GM12878 (cell line): ENCODE measurements at regions not wholly inside any gene's neighbourhood (a gene's known extent, or its start where the extent isn't known, plus 50 kb on each side); places are given as distances from the start of the nearest gene placed in this dataset.

Experiments
- BRCA1 ChIP-seq: IDR thresholded peaks from 2 replicates; pipeline ENCODE4 v1.6.1; 2011; ENCODE audit warnings: low read depth, low read length, improper control_type of control experiment
- CHD2 ChIP-seq: IDR thresholded peaks from 2 replicates; pipeline ENCODE4 v1.6.1; 2011; ENCODE audit warnings: low read depth, low read length, improper control_type of control experiment, borderline replicate concordance
- CREB1 ChIP-seq: IDR thresholded peaks from 2 replicates; pipeline ENCODE4 v1.6.1; 2012; ENCODE audit warnings: low read depth, mild to moderate bottlenecking, inconsistent platforms
- ETV6 ChIP-seq, 2 experiments: fragments of 450-650 bp in 1 of 2; IDR thresholded peaks in 1 of 2; conservative IDR thresholded peaks in 1 of 2; 2 replicates each; pipeline ENCODE4 v1.6.1; 2014; ENCODE audit warnings: antibody characterized with exemption in 1 of 2, borderline replicate concordance in 1 of 2, low read depth in 1 of 2, mild to moderate bottlenecking in 1 of 2, moderate library complexity in 1 of 2
- FOXM1 ChIP-seq: IDR thresholded peaks from 2 replicates; pipeline ENCODE4 v1.6.1; 2012; ENCODE audit warnings: low read depth, mild to moderate bottlenecking, inconsistent platforms, low read length, moderate library complexity
- HDAC6 ChIP-seq: fragments of 200-600 bp; sonication (generic); IDR thresholded peaks from one replicate; pipeline ENCODE4 v1.8.0; 2017; ENCODE audit warnings: antibody characterized with exemption; ENCODE audit not compliant: unreplicated experiment
- MYB ChIP-seq: fragments of 150-350 bp; IDR thresholded peaks from 2 replicates; pipeline ENCODE4 v1.6.1; 2014; ENCODE audit warnings: mild to moderate bottlenecking, low read depth, low read length, borderline replicate concordance
- NRF1 ChIP-seq: conservative IDR thresholded peaks from 2 replicates; pipeline ENCODE4 v1.6.1; 2011; ENCODE audit warnings: mild to moderate bottlenecking, low read depth, low read length, improper control_type of control experiment
- POLR2A ChIP-seq: IDR thresholded peaks from 2 replicates; pipeline ENCODE4 v1.6.1; 2011; ENCODE audit warnings: low read depth, mild to moderate bottlenecking, low read length
- RB1 ChIP-seq: fragments of 450-650 bp; formaldehyde crosslinking; IDR thresholded peaks from 2 replicates; pipeline ENCODE4 v1.6.1; 2017; ENCODE audit warnings: mild to moderate bottlenecking, borderline replicate concordance
- SMARCA5 ChIP-seq: fragments of 450-650 bp; IDR thresholded peaks from 2 replicates; pipeline ENCODE4 v1.6.1; 2017; ENCODE audit warnings: mild to moderate bottlenecking
- YBX1 ChIP-seq: fragments of 450-650 bp; IDR thresholded peaks from 2 replicates; pipeline ENCODE4 v1.6.1; 2016; ENCODE audit warnings: antibody characterized with exemption
- YY1 ChIP-seq: IDR thresholded peaks from 2 replicates; pipeline ENCODE4 v1.6.1; 2011; ENCODE audit warnings: low read depth, mild to moderate bottlenecking, low read length
- ZBED1 ChIP-seq: IDR thresholded peaks from 2 replicates; pipeline ENCODE4 v1.6.1; 2016; ENCODE audit warnings: borderline replicate concordance
- ZNF207 ChIP-seq: fragments of 450-650 bp; IDR thresholded peaks from 2 replicates; pipeline ENCODE4 v1.6.1; 2014; ENCODE audit warnings: antibody characterized with exemption, mild to moderate bottlenecking, borderline replicate concordance
- TF ChIP-seq, protein P1 (sequence below): fragments of 450-650 bp; IDR thresholded peaks from 2 replicates; pipeline ENCODE4 v1.6.1; 2017; ENCODE audit warnings: mild to moderate bottlenecking
- TF ChIP-seq, protein P2 (sequence below): IDR thresholded peaks from 2 replicates; pipeline ENCODE4 v1.6.1; 2011; ENCODE audit warnings: low read depth, mild to moderate bottlenecking, low read length, moderate library complexity, borderline replicate concordance; ENCODE audit errors: extremely low read depth
- TF ChIP-seq, protein P3 (sequence below): IDR thresholded peaks from 2 replicates; pipeline ENCODE4 v1.6.1; 2011; ENCODE audit warnings: mild to moderate bottlenecking, low read depth, low read length, moderate library complexity; ENCODE audit not compliant: insufficient replicate concordance
- TF ChIP-seq, protein P4 (sequence below): IDR thresholded peaks from 2 replicates; pipeline ENCODE4 v1.6.1; 2012; ENCODE audit warnings: low read depth, low read length, improper control_type of control experiment
- TF ChIP-seq, protein P5 (sequence below): fragments of 450-650 bp; IDR thresholded peaks from 2 replicates; pipeline ENCODE4 v1.6.1; 2017; ENCODE audit warnings: low read depth, mild to moderate bottlenecking, moderate library complexity
- TF ChIP-seq, protein P6 (sequence below): fragments of 450-650 bp; IDR thresholded peaks from 2 replicates; pipeline ENCODE4 v1.6.1; 2018; ENCODE audit warnings: mild to moderate bottlenecking, low read depth, moderate library complexity; ENCODE audit not compliant: partially characterized antibody
- TF ChIP-seq, protein P7 (sequence below): fragments of 450-650 bp; IDR thresholded peaks from 2 replicates; pipeline ENCODE4 v1.6.1; 2016; ENCODE audit warnings: mild to moderate bottlenecking

DNA sequence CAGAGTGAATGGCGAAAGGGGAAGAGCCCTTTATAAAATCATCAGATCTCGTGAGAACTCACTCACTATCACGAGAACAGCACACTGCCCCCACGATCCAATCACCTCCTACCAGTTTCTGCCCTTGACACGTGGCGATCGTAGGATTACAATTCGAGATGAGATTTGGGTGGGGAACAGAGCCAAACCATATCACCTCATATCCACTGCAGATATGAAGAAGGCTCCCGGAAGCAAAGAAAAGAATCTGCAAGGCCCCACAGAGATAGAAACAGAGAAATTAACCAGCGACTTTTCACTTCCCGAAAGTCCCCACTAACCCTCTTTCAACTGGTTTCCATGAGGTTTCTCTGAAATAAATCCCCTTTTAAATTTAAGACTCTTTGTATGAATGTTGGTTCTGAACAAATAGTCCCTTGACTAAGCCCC lies 86.2 kb upstream of the IRF2BP2 start (continued):
- TF ChIP-seq, protein P1, sequence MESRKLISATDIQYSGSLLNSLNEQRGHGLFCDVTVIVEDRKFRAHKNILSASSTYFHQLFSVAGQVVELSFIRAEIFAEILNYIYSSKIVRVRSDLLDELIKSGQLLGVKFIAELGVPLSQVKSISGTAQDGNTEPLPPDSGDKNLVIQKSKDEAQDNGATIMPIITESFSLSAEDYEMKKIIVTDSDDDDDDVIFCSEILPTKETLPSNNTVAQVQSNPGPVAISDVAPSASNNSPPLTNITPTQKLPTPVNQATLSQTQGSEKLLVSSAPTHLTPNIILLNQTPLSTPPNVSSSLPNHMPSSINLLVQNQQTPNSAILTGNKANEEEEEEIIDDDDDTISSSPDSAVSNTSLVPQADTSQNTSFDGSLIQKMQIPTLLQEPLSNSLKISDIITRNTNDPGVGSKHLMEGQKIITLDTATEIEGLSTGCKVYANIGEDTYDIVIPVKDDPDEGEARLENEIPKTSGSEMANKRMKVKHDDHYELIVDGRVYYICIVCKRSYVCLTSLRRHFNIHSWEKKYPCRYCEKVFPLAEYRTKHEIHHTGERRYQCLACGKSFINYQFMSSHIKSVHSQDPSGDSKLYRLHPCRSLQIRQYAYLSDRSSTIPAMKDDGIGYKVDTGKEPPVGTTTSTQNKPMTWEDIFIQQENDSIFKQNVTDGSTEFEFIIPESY = peak; percentile 70
- TF ChIP-seq ETV6 (conservative IDR thresholded peaks at IDR 0.05 in 1 of 2, IDR thresholded peaks at IDR 0.05 in 1 of 2; ENCODE audit: borderline replicate concordance in 1 of 2, low read depth in 1 of 2) = peak in 1 of 2 experiments; percentile 81; a peak in 2 of 4 replicates
- TF ChIP-seq YBX1 = no peak
- TF ChIP-seq CREB1 = peak; percentile 32; the same call in 1 of the 2 replicates
- TF ChIP-seq MYB = no peak
- TF ChIP-seq HDAC6 = no peak
- TF ChIP-seq, protein P2, sequence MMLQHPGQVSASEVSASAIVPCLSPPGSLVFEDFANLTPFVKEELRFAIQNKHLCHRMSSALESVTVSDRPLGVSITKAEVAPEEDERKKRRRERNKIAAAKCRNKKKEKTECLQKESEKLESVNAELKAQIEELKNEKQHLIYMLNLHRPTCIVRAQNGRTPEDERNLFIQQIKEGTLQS = no peak
- TF ChIP-seq NRF1 = no peak
- TF ChIP-seq YY1 = peak; percentile 48; the same call in 1 of the 2 replicates
- TF ChIP-seq, protein P3, sequence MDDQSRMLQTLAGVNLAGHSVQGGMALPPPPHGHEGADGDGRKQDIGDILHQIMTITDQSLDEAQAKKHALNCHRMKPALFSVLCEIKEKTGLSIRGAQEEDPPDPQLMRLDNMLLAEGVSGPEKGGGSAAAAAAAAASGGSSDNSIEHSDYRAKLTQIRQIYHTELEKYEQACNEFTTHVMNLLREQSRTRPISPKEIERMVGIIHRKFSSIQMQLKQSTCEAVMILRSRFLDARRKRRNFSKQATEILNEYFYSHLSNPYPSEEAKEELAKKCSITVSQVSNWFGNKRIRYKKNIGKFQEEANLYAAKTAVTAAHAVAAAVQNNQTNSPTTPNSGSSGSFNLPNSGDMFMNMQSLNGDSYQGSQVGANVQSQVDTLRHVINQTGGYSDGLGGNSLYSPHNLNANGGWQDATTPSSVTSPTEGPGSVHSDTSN = no peak
- no peak for TF ChIP-seq BRCA1
- 0 out of 2 replicates have a peak, but pooled peaks have one; percentile 67 for TF ChIP-seq FOXM1
- TF ChIP-seq SMARCA5 = no peak
- TF ChIP-seq, protein P4, sequence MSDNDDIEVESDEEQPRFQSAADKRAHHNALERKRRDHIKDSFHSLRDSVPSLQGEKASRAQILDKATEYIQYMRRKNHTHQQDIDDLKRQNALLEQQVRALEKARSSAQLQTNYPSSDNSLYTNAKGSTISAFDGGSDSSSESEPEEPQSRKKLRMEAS = no peak; the same call in 1 of the 2 replicates
- no peak for TF ChIP-seq RB1
- TF ChIP-seq CHD2 = no peak; the same call in 1 of the 2 replicates
- no peak for TF ChIP-seq POLR2A
- TF ChIP-seq, protein P5, sequence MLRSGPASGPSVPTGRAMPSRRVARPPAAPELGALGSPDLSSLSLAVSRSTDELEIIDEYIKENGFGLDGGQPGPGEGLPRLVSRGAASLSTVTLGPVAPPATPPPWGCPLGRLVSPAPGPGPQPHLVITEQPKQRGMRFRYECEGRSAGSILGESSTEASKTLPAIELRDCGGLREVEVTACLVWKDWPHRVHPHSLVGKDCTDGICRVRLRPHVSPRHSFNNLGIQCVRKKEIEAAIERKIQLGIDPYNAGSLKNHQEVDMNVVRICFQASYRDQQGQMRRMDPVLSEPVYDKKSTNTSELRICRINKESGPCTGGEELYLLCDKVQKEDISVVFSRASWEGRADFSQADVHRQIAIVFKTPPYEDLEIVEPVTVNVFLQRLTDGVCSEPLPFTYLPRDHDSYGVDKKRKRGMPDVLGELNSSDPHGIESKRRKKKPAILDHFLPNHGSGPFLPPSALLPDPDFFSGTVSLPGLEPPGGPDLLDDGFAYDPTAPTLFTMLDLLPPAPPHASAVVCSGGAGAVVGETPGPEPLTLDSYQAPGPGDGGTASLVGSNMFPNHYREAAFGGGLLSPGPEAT = peak; percentile 82
- TF ChIP-seq ZNF207 = no peak
- TF ChIP-seq, protein P6, sequence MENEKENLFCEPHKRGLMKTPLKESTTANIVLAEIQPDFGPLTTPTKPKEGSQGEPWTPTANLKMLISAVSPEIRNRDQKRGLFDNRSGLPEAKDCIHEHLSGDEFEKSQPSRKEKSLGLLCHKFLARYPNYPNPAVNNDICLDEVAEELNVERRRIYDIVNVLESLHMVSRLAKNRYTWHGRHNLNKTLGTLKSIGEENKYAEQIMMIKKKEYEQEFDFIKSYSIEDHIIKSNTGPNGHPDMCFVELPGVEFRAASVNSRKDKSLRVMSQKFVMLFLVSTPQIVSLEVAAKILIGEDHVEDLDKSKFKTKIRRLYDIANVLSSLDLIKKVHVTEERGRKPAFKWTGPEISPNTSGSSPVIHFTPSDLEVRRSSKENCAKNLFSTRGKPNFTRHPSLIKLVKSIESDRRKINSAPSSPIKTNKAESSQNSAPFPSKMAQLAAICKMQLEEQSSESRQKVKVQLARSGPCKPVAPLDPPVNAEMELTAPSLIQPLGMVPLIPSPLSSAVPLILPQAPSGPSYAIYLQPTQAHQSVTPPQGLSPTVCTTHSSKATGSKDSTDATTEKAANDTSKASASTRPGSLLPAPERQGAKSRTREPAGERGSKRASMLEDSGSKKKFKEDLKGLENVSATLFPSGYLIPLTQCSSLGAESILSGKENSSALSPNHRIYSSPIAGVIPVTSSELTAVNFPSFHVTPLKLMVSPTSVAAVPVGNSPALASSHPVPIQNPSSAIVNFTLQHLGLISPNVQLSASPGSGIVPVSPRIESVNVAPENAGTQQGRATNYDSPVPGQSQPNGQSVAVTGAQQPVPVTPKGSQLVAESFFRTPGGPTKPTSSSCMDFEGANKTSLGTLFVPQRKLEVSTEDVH = no peak
- TF ChIP-seq ZBED1 = peak; percentile 62; the same call in 1 of the 2 replicates
- TF ChIP-seq, protein P7, sequence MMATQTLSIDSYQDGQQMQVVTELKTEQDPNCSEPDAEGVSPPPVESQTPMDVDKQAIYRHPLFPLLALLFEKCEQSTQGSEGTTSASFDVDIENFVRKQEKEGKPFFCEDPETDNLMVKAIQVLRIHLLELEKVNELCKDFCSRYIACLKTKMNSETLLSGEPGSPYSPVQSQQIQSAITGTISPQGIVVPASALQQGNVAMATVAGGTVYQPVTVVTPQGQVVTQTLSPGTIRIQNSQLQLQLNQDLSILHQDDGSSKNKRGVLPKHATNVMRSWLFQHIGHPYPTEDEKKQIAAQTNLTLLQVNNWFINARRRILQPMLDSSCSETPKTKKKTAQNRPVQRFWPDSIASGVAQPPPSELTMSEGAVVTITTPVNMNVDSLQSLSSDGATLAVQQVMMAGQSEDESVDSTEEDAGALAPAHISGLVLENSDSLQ = no peak
